Stimulated activated CD4-positive, alpha-beta T cell treated with anti-CD3 and anti-CD28 coated beads, Interleukin-1b, Interleukin-23, amount 100 ng/mL, for 4 hours (primary cell): ENCODE measurements at regions not wholly inside any gene's neighbourhood (a gene's known extent, or its start where the extent isn't known, plus 50 kb on each side); places are given as distances from the start of the nearest gene placed in this dataset.
"Not testable (repeated sequence)": the region's sequence is repeated elsewhere in the genome, so short reads cannot be mapped to it uniquely, and the experiment has no call there.

Experiments used
- DNase-seq, 2 donors: peaks; one replicate each; pipeline ENCODE4 v3.0.0-alpha.2; 2020; ENCODE audit warnings: low read depth in 2 of 2

DNA sequence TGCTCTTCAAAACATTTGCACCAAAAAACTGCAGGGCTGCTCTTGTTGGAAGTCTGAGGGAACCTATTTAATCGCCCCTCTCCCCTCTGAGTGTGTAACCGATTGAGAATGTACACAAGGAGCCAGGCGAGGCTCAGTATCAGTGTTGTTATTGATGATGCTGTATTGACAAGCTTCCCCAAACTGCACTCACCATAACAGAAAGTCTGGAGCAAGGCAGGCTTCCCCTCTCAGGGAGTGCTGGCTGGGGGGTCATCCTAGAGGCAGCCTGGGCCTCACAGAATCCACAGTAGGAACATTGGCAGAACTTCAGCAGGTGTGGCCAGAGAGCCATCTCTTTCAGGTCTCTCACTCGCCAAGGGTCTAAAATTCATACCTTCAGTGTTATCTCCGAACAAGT lies 58.1 kb upstream of the TUNAR start:
- DNase-seq, result no peak

- no peak for DNase-seq
Observed at GRCh38 chr14:95817271-95817670, 59.4 kb upstream of the TUNAR start.

GRCh38 chr14:95816539-95816938 lies 60.1 kb upstream of the TUNAR start:
- no peak for DNase-seq

- DNase-seq, result no peak
Observed at GRCh38 chr14:95815226-95815690, 61.4 kb upstream of the TUNAR start.

DNA sequence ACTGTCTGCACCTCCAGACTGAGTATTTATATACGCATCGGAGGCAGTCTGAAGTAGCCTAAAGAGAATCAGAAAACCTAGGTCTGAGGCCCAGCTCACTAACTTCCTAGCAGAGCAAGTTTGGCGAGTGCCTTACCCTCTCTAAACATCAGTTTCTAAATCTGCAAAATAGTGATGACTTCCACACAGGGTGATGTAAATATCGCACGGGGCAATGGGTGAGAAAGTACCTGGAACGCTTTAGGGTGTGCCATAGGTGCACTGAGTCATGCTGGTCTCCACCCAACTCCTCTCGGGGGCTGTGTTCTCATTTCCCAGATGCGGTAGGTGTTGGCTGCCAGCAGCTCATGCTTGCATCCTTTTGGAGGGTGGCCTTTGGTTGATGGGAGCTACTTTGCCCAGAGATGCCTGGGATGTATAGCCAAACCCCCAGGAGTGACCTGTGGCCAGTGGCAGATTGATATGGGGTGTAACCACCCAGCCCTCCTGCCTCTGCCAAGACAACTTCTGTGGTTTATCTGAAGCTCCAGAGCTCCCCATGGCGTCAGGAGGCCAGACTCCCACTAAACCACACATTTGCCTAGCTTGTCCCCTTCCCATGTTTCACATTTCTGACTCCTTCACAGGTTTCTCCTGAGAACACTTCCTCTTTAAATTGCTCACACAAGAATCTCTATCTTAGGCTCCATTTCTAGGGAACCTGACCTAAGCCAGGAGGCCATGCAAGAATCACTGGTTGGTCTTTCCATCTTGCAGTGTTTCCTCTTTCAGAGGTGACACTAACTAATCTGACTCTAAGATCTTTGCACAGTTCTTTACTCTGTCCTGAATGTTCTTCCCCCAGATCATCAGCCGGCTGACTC lies 62.0 kb upstream of the TUNAR start:
- DNase-seq, result no peak

DNA sequence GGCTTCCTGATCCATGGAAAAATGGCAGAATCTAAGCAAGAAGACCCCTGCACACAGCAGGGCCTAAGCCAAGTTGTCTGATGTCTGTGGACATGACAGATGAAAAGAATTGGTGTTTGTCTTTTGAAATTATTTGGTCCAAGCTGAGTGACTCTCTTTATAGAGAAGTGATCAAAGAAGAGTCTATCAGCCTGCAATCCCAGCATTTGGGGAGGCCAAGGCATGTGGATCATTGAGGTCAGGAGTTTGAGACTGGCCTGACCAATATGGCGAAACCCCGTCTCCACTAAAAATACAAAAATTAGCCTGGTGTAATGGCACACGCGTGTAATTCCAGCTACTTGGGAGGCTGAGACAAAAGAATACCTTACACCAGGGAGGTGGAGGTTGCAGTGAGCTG lies 64.8 kb upstream of the TUNAR start:
- no peak for DNase-seq

DNA sequence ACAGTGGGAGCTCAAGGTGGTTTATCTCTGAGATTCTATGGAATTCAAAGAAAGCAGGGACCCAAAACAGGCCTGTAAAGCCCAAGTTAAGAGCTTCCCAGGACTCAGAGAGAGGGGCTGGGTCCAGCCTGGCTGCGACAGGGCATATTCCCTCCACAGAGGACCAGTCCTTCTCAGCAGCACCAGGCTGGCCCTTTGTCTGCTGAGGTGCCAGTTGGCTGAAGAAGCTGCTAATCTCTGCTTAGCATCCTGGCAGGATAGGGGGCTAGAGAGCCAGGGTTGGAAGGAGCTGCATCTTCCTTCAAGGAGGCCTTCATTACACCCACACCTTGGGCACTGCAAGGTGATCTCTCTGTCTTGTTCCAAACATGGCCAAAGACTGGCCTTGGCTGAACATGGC lies 68.3 kb upstream of the TUNAR start:
- DNase-seq, result no peak

- DNase-seq, result no peak
Observed at GRCh38 chr14:95796788-95797187, 79.8 kb upstream of the TUNAR start.

DNA sequence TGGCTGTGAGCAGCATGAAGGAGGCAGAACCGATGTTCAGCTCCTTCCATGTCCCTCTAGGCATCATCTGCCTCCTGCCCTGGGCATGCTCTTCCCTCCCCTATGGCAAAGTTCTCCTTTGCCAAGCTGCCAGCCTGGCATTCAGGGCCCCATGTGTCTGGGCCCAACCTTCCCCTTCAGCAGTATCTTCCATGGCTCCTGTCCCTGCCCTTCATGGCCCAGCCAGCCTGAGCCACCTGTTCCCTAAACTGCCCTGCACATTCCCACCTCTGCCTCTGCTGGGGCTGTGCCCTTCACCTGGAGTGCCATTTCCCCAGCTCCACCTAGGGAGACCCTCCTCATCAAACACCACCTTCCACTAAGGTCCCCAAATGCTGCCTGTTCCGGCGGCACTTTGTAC lies 74.0 kb upstream of the TCL1A start:
- DNase-seq, result no peak

GRCh38 chr14:95786566-95786965 lies 72.6 kb upstream of the TCL1A start:
- DNase-seq, result no peak

DNA sequence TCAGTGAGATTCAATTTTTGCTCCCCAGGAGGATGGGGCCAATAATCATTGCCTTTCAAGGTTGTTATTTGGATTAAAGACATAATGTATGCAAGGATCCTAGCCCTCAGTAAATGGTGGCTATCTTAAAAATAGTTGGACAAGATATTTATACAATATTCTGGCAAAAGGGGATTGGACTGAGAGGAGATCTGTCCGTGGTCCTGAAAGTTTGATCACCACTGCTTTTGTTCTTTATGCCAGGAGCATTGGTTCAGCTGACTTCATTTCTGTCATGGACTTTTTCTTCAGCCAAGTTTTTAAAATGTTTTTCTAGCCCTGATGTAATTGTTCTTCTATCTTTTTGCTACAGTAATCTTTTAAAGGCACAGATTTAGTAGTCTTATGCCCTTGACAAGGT lies 70.2 kb upstream of the TCL1A start:
- no peak for DNase-seq

- no peak for DNase-seq
Observed at GRCh38 chr14:95776798-95777534, 63.0 kb upstream of the TCL1A start.

GRCh38 chr14:95774265-95775160 lies 60.6 kb upstream of the TCL1A start:
- DNase-seq, result peak; percentile 17 to 49

DNA sequence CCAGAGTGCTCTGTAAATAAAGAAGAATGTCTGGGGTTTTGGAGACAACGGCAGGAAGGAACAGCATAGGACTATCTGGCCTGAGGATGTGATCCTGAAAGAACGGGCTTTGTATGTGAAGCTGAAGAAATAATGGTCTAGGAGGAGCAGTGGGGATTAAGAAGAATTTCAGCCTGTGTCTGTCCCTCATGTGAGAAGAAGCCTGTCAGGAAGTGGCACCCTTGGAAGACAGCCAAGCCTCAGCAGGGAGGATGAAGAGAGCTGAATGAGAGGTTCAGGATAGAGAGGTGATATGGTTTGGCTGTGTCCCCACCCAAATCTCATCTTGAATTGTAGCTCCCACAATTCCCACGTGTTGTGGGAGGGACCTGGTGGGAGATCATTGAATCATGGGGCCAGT lies 56.9 kb upstream of the TCL1A start:
- DNase-seq, result no peak

DNA sequence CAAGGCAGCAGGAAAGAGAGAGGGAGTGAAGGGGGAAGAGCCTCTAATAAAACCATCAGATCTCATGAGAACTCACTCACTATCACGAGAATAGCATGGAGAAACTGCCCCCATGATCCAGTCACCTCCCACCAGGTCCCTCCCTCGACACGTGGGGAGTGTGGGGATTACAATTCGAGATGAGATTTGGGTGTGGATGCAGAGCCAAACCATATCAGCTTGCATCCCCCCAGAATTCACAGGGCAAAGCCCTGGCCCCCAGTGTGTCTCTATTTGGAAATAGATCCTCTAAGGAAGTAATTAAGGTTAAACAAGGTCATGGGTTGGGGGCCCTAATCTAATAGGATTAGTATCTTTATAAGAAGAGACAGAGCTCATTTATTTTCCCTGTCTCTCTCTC lies 56.1 kb upstream of the TCL1A start:
- DNase-seq, result no peak

DNA sequence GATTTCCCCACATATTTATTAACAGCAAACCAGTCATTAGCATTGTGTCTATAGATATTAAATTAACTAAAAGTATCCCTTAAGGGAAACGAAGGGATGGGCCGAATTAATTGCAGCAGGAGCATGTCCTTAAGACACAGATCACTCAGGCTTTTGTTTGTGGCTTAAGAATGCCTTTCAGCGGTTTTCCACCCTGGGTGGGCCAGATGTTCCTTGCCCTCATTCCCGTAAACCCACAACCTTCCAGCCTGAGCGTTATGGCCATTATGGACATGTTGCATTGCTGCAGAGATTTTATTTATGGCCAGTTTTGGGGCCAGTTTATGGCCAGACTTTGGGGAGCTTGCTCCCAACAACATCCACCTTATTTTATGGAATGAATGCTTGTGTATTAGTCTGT lies 55.5 kb upstream of the TCL1A start:
- not testable (repeated sequence) for DNase-seq

- no peak for DNase-seq
Observed at GRCh38 chr14:95765051-95765450, 51.1 kb upstream of the TCL1A start.

DNA sequence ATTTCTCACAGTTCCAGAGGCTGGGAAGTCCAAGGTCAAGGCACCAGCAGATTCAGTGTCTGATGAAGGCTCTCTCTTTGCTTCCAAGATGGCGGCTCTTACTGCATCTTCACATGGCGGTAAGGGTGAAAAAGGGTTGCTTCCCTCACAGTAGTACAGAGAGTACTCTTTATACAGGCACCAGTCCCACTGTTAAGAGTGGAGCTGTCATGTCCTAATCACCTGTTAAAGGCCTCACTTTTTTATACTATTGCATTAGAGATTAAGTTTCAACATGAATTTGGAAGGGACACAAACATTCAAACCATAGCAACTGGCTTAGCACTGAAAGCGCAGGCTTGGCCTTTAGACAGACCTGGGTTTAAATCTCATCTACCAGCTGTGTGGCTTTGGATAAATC lies 50.0 kb upstream of the TCL1A start:
- DNase-seq, result no peak
